GM19043 (cell line): ENCODE measurements at regions not wholly inside any gene's neighbourhood (a gene's known extent, or its start where the extent isn't known, plus 50 kb on each side); places are given as distances from the start of the nearest gene placed in this dataset.
A peak's percentile ranks its signal among the peaks of the same experiment; 100 is the strongest.
"Not testable (repeated sequence)": the region's sequence is repeated elsewhere in the genome, so short reads cannot be mapped to it uniquely, and the experiment has no call there.

ENCODE experiments used
- ATAC-seq: cut with Tn5 transposase; IDR thresholded peaks from one replicate; pipeline ENCODE4 v1.9.1; 2021; ENCODE audit warnings: low read depth; ENCODE audit not compliant: unreplicated experiment

- ATAC-seq: no peak
Measured at GRCh38 chr5:174943785-174944184, 219.4 kb downstream of the MSX2 start.

- ATAC-seq: not testable (repeated sequence)
Measured at GRCh38 chr5:174943002-174943401, 218.6 kb downstream of the MSX2 start.

- ATAC-seq: no peak
Measured at GRCh38 chr5:174937201-174938123, 213.1 kb downstream of the MSX2 start.

GRCh38 chr5:174935854-174936474 is 211.6 kb downstream of the MSX2 start:
- ATAC-seq: no peak

- not testable (repeated sequence) for ATAC-seq
Measured at GRCh38 chr5:174931033-174931432, 206.7 kb downstream of the MSX2 start.

DNA sequence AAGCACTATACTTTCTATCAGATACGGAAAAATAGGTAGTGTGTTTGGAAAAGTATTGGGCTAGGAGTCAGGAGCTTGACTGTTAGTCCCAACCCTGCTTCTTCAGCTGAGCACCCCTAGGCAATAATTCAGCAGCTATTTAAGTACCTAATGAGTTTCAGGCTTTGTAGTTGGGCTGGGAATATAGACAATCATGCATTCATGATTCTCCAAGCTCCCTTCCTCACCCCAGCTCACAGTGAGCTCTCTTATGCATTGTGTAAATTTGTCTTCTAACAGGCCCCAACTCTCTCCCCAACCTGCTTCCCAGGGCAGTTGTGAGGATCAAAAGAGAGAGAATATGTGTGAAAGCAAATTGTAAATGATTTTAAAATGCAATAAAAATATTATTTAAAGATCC is 201.2 kb downstream of the MSX2 start:
- ATAC-seq: no peak

GRCh38 chr5:174922955-174923354 is 198.6 kb downstream of the MSX2 start:
- no peak for ATAC-seq

DNA sequence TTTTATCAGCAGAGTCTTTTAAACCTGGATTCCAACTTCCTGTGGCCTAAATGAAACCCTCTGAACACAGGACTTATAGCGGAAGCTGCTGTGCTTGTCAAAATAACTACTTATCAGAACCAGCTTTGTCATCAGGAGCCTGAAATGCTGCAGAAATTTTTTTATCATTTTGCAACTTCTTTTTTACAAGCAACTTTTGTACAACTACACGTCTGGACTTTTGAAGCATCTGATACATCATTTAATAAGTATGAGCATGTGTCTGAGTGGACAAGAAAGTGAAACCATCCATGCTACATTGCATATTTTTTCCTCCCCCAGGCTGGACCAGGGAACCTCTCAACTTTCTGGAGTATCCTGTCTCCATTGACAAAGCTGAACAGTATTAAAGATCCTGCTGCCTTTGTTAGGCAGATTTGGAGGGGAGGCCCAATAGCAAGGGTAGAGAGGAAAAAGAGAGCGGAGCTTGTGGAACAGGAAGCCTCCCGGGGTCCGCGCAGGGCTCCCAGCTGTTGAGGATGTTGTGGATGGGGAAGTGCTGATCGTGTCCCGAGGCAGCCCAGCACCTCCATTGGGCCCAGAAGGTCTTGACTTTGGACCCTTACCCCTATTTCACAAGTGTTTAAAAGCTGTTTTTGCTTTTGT is 196.6 kb downstream of the MSX2 start:
- no peak for ATAC-seq

GRCh38 chr5:174919351-174919750 is 195.0 kb downstream of the MSX2 start:
- no peak for ATAC-seq

DNA sequence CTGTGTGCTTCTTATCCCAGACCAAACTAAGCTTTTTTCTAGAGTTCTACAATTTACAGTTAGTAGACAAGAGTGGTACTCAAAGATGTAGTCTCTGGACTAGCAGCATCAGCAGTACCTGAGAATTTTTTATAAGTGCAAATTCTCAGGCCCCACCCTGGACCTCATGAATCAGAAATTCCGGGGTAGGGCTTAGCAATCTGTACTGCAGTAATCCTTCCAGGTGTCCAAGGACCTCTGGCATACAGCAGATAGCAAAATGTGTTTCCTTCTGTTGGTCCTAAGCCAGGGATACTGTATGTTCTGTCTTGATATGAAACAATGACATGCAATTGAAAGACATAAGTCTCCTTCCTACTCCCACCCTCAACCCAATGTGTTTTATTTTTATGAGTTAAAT is 194.3 kb downstream of the MSX2 start:
- ATAC-seq: no peak

GRCh38 chr5:174917976-174918554 is 193.7 kb downstream of the MSX2 start:
- ATAC-seq: no peak

GRCh38 chr5:174917435-174917834 is 193.1 kb downstream of the MSX2 start:
- ATAC-seq: not testable (repeated sequence)

GRCh38 chr5:174916924-174917323 is 192.5 kb downstream of the MSX2 start:
- not testable (repeated sequence) for ATAC-seq

DNA sequence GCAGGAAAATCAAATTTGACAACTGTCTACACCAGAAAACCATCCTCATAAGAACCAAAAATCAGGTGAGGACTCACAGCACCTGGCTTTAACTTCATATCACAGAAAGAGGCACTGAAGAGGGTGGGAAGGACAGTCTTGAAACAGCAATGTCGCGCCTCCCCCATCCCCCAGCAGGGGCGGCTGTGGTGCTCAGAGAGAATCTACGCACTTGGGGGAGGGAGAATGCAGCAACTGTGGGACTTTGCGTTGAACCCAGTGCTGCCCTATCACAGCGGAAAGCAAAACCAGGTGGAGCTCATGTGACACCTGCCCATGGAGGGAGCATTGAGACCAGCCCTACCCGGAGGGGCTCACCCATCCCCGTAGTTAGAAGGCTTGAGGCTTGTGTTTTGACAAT is 191.8 kb downstream of the MSX2 start:
- ATAC-seq: no peak

GRCh38 chr5:174911118-174911517 is 186.7 kb downstream of the MSX2 start:
- ATAC-seq: no peak

- peak; percentile 89 for ATAC-seq
Measured at GRCh38 chr5:174910245-174910737, 185.9 kb downstream of the MSX2 start.

- ATAC-seq: no peak
Measured at GRCh38 chr5:174903172-174903732, 178.9 kb downstream of the MSX2 start.

GRCh38 chr5:174901336-174901735 is 177.0 kb downstream of the MSX2 start:
- ATAC-seq: no peak

DNA sequence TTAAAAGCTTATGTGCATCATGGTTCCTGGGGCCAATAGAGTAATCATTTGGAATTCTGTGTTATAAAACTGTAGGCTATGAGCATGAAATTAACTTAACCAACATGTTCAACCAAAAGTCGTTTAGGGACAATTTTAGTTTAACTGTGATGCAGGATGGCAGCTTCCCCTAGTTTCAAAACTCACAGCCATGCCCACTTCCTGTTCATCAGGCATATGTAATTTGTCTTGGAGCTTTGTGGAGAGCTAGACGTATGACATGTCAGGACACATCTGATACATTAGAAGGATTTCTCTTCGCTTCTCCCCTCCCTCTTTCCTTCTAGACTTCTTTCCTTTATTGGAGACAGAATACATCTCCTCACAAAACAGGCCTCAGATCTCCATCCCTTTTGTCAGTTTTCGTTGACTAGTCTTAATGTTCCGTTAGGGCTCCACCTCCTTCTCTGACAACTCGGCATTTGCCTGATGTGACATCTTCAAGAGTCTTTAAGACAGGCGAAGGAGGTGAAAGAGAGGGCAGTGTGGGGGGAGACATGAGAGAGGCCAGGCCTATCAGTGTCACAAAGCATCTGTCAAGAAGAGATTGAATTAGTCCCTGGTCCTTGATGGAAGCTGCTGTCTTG is 176.0 kb downstream of the MSX2 start:
- ATAC-seq: no peak

DNA sequence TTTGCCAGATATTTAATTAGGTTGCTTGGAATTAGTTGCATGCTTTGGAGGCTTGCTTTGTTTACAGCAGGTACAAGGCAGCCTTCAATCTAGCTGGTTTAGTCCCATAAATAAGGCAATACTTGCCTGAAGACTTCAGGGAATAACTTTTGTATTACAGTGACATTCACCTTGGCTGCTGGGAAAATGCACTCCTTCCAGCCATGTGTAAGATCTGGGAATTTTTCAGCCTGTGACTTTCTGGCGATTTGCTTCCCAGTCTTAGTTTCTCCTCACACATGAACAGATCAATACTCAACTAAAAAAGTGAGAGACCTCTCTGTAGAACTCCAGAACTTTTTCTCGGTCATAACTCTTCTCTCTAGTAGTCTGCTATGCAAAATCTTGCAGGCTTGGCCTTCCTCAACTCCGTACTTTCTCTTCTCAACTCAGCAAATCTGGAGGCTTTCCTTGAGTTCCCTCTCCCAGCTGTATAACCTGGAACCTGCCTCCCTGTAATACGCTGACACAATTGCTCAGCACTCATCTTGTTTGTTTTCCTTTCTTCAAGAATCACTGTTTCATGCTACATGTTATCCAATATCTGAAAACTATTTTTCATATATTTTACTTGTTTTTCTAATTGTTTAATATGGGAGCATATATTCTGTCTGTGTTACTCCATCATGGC is 173.0 kb downstream of the MSX2 start:
- no peak for ATAC-seq
